Neuronal stem cell (in vitro differentiated cells): ENCODE measurements at regions not wholly inside any gene's neighbourhood (a gene's known extent, or its start where the extent isn't known, plus 50 kb on each side); places are given as distances from the start of the nearest gene placed in this dataset.
"Not testable (repeated sequence)": the region's sequence is repeated elsewhere in the genome, so short reads cannot be mapped to it uniquely, and the experiment has no call there.

Source experiments
- DNase-seq: peaks from one replicate; pipeline ENCODE4 v3.0.0-alpha.2; 2013; ENCODE audit warnings: low spot score
- H2AFZ ChIP-seq: one replicate; pipeline ENCODE4 v1.6.1; 2013; ENCODE audit warnings: mild to moderate bottlenecking, low read length, inconsistent platforms
- H2AK5ac ChIP-seq: 2 replicates; pipeline ENCODE4 v1.6.1; 2013; ENCODE audit warnings: low read depth, mild to moderate bottlenecking, inconsistent platforms, low read length, moderate library complexity, mixed read lengths
- H2BK120ac ChIP-seq: 2 replicates; pipeline ENCODE4 v1.6.1; 2013; ENCODE audit warnings: low read depth, mild to moderate bottlenecking, inconsistent platforms, low read length, moderate library complexity, mixed read lengths
- H2BK12ac ChIP-seq: one replicate; pipeline ENCODE4 v1.6.1; 2013; ENCODE audit warnings: low read length, inconsistent platforms
- H2BK15ac ChIP-seq: 2 replicates; pipeline ENCODE4 v1.6.1; 2013; ENCODE audit warnings: mild to moderate bottlenecking, low read length, inconsistent platforms, mixed read lengths
- H2BK5ac ChIP-seq: one replicate; pipeline ENCODE4 v1.6.1; 2013; ENCODE audit warnings: inconsistent platforms, mild to moderate bottlenecking, low read length, moderate library complexity
- H3K14ac ChIP-seq: one replicate; pipeline ENCODE4 v1.6.1; 2013; ENCODE audit warnings: low read length, inconsistent platforms
- H3K18ac ChIP-seq: 2 replicates; pipeline ENCODE4 v1.6.1; 2013; ENCODE audit warnings: low read length, inconsistent platforms
- H3K23ac ChIP-seq: 2 replicates; pipeline ENCODE4 v1.6.1; 2013; ENCODE audit warnings: low read depth, mild to moderate bottlenecking, mixed read lengths, low read length, inconsistent platforms; ENCODE audit not compliant: poor library complexity
- H3K27ac ChIP-seq: replicated peaks from 3 replicates; pipeline ENCODE4 v1.5.1; 2013; ENCODE audit warnings: low read length, inconsistent platforms
- H3K27me3 ChIP-seq, 3 experiments: 2 replicates each; pipeline ENCODE4 v1.6.1; 2013; ENCODE audit warnings: low read length in 3 of 3, mild to moderate bottlenecking in 2 of 3, inconsistent platforms in 1 of 3, low read depth in 1 of 3, mixed read lengths in 1 of 3, moderate library complexity in 1 of 3; ENCODE audit not compliant: control insufficient read depth in 3 of 3, insufficient read depth in 3 of 3
- H3K36me3 ChIP-seq, 2 donors: replicated peaks in 1 of 2; 2 replicates each; pipeline ENCODE4 v1.6.1; 2013; ENCODE audit warnings: low read length in 2 of 2; ENCODE audit not compliant: control insufficient read depth in 2 of 2, insufficient read depth in 2 of 2
- H3K4ac ChIP-seq: 2 replicates; pipeline ENCODE4 v1.6.1; 2013; ENCODE audit warnings: inconsistent platforms, mild to moderate bottlenecking, low read length, moderate library complexity
- H3K4me1 ChIP-seq, 2 donors: 1 replicate in 1 of 2; 2 replicates in 1 of 2; pipeline ENCODE4 v1.6.1; 2013; ENCODE audit warnings: low read length in 2 of 2, low read depth in 1 of 2; ENCODE audit not compliant: control insufficient read depth in 2 of 2, insufficient read depth in 1 of 2
- H3K4me2 ChIP-seq: one replicate; pipeline ENCODE4 v1.6.1; 2013; ENCODE audit warnings: mild to moderate bottlenecking, low read length, inconsistent platforms; ENCODE audit not compliant: insufficient read depth, poor library complexity, severe bottlenecking
- H3K4me3 ChIP-seq, 2 donors: 2 replicates each; pipeline ENCODE4 v1.5.1; 2013; ENCODE audit warnings: low read length in 2 of 2, mild to moderate bottlenecking in 2 of 2, inconsistent platforms in 1 of 2, moderate library complexity in 1 of 2
- H3K79me1 ChIP-seq: one replicate; pipeline ENCODE4 v1.6.1; 2013; ENCODE audit warnings: low read depth, mild to moderate bottlenecking, inconsistent platforms, low read length, moderate library complexity
- H3K9ac ChIP-seq: one replicate; pipeline ENCODE4 v1.6.1; 2013; ENCODE audit warnings: mild to moderate bottlenecking, low read depth, low read length, inconsistent platforms; ENCODE audit not compliant: poor library complexity
- H3K9me3 ChIP-seq, 2 donors: replicated peaks in 1 of 2; 2 replicates each; pipeline versions ENCODE3 to v1.6.1; 2013; ENCODE audit warnings: low read length in 2 of 2, mild to moderate bottlenecking in 2 of 2, inconsistent platforms in 1 of 2, low read depth in 1 of 2, mixed read lengths in 1 of 2, moderate library complexity in 1 of 2; ENCODE audit not compliant: control insufficient read depth in 2 of 2, insufficient read depth in 1 of 2
- H4K8ac ChIP-seq: one replicate; pipeline ENCODE4 v1.6.1; 2013; ENCODE audit warnings: low read depth, mild to moderate bottlenecking, inconsistent platforms, low read length, moderate library complexity
- H4K91ac ChIP-seq: one replicate; pipeline ENCODE4 v1.6.1; 2013; ENCODE audit warnings: low read length, low read depth, mild to moderate bottlenecking, inconsistent platforms; ENCODE audit not compliant: poor library complexity
- WGBS, 2 donors: extraction: QIAGEN DNeasy Blood & Tissue Kit; methylation state at CpG; one replicate each; pipeline ENCODE4 v1.1.7; 2013; ENCODE audit warnings: missing lambda C conversion rate in 2 of 2, mixed read lengths in 1 of 2; ENCODE audit not compliant: insufficient read length in 2 of 2, insufficient replicate concordance in 1 of 2; ENCODE audit errors: extremely low coverage in 2 of 2; 5-methylcytosine and 5-hydroxymethylcytosine counted together

DNA sequence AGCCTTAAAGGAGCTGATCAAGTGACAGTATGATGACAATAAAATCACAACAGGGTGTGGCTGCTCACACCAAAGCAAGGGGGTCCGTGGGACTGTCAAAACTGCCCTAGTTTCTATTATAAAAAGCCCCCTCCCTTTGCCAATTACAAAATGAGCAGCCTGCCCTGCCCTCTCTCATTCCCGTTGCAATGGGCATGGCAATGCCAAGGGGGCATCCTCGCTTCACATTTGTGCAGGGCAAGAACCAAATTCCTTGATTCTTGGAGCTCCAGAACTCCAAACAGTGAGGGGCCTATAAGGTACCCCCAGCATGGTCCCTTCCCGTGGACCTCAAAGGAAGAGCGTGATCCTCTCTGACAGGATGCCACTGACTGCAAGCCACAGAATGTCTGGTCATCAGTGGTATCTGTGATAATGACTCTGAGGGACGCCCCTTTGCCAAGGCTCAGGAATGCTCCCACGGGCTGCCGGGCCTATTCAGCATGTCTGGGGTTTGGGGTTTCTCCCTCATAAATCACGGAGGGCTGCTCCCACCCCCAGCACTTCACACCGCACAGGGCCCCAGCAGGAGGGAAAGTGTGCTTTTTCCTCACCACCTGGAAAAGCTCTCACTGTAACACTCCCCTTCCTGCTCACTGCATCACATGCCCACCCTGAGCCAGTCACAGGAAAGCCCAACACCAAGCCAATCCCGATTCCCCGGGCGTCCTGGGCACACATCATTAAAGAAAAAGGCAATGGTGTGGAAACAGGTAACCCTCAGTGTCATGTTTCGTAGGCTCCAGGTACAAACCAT lies 105.1 kb upstream of the TRPM1 start:
- no peak overlapping the region for H3K9ac ChIP-seq
- H3K23ac ChIP-seq: no peak overlapping the region
- peaks cover 0 to 2% of the 10 kb centered on the region in 2 donors for H3K9me3 ChIP-seq
- H3K4me2 ChIP-seq: no peak overlapping the region
- no peak overlapping the region for H2AK5ac ChIP-seq
- H4K8ac ChIP-seq: no peak overlapping the region
- no peaks in the 10 kb centered on the region for H3K79me1 ChIP-seq
- no peak overlapping the region for H2BK120ac ChIP-seq
- peaks cover 0 to 5% (median 0%) of the 10 kb centered on the region in 3 experiments for H3K27me3 ChIP-seq
- no peak overlapping the region for H3K14ac ChIP-seq
- no peak overlapping the region for H2BK12ac ChIP-seq
- H3K36me3 ChIP-seq: no peaks in the 10 kb centered on the region
- no peak overlapping the region for H3K27ac ChIP-seq
- H2AFZ ChIP-seq: no peak overlapping the region
- H3K4me1 ChIP-seq: no peaks in the 10 kb centered on the region
- no CpG with 5 or more reads among the region's 14 CpGs for WGBS, 2 donors
- no peak overlapping the region for H3K4me3 ChIP-seq
- no peak overlapping the region for H3K4ac ChIP-seq
- no peak overlapping the region for H4K91ac ChIP-seq
- no peak overlapping the region for H2BK15ac ChIP-seq
- peak overlapping the region; percentile 11 for H3K18ac ChIP-seq
- no peak overlapping the region for H2BK5ac ChIP-seq
- no peak for DNase-seq

DNA sequence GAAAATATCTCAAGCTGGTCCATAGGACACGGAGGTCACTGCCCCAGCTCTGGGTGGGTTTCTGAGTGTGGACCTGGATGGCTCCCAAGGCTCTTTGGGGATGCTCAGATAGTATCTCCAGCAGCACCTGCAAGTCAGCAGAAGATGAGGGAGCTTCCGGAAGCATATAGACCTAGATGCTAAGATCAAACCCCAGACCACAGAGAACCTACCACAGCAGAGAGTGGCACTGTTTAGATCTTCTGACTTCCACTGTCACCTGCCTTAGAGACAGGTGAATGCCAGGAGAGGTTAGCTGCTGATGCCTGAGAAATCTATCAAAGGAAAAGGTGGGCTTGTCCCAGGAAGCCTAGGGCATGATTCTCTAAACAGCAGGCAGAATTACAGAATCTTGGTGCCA lies 105.7 kb upstream of the TRPM1 start:
- Histone ChIP-seq H3K36me3 (no peaks in the 10 kb centered on the region), H3K9ac (no peak overlapping the region), H3K23ac (no peak overlapping the region), H3K79me1 (no peaks in the 10 kb centered on the region), H2BK5ac (no peak overlapping the region), H2AFZ (no peak overlapping the region), H3K4me2 (no peak overlapping the region), H2BK120ac (no peak overlapping the region), H2AK5ac (no peak overlapping the region), H4K8ac (no peak overlapping the region), H3K9me3 (peaks cover 0 to 2% of the 10 kb centered on the region in 2 donors), H2BK15ac (no peak overlapping the region), H3K4me1 (no peaks in the 10 kb centered on the region), H3K18ac (no peak overlapping the region), H2BK12ac (no peak overlapping the region), H3K27me3 (peaks cover 0 to 5% (median 0%) of the 10 kb centered on the region in 3 experiments), H3K27ac (no peak overlapping the region), H3K14ac (no peak overlapping the region), H3K4me3 (no peak overlapping the region), H4K91ac (no peak overlapping the region), H3K4ac (no peak overlapping the region)
- no peak for DNase-seq
- no CpG with 5 or more reads among the region's 2 CpGs for WGBS, 2 donors

DNA sequence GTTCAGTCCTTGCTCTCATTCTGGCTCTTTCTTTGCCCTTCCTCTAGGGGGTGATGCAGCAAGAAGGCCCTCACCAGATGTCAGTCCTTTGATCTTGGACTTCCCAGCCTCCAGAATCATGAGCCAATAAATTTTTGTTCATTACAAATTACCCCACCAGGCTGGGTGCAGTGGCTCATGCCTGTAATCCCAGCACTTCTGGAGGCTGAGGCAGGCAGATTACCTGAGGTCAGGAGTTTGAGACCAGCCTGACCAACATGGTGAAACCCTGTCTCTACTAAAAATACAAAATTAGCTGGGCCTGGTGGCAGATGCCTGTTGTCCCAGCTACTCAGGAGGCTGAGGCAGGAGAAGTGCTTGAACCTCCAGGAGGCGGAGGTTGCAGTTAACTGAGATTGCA lies 106.3 kb upstream of the TRPM1 start:
- H3K14ac ChIP-seq, H3K36me3 ChIP-seq, DNase-seq, H3K4me3 ChIP-seq, H3K4me2 ChIP-seq, H3K9ac ChIP-seq, H3K4me1 ChIP-seq, H2BK15ac ChIP-seq, H2BK120ac ChIP-seq, H3K4ac ChIP-seq, H2AK5ac ChIP-seq, H3K27ac ChIP-seq, H4K8ac ChIP-seq, H2BK5ac ChIP-seq, H3K23ac ChIP-seq, H3K9me3 ChIP-seq, H4K91ac ChIP-seq, H3K18ac ChIP-seq, H3K79me1 ChIP-seq, H2AFZ ChIP-seq, H2BK12ac ChIP-seq, H3K27me3 ChIP-seq: not testable (repeated sequence)
- WGBS, 2 donors: no CpG with 5 or more reads among the region's 1 CpG

DNA sequence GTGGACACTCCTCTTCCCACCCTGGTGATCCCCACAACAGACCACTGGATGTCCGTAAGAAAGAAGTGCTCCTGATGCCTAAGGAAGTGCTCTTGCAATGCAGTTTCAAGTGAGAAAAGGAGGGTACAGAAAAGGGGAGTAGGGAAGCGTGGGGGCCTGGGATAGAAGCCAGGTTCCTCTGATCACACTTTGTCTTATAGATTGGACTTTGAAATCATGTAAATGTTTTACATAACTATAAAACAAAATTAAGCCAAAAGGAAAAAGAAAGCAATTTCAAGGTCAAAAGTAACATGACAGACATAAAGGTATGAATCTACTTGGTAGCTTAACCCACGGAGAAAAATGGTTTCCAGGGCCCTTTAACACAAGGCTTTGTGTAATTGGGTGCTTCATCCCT lies 107.3 kb upstream of the TRPM1 start:
- H2BK15ac ChIP-seq: no peak overlapping the region
- no CpG with 5 or more reads among the region's 3 CpGs for WGBS, 2 donors

More for the DNA sequence above, 107.3 kb upstream of the TRPM1 start:
- Histone ChIP-seq H3K4me1 (no peaks in the 10 kb centered on the region), H2AK5ac (no peak overlapping the region), H3K14ac (no peak overlapping the region), H4K8ac (no peak overlapping the region), H3K27ac (no peak overlapping the region), H3K23ac (no peak overlapping the region), H3K79me1 (no peaks in the 10 kb centered on the region), H4K91ac (no peak overlapping the region), H3K4me3 (no peak overlapping the region), H2BK120ac (no peak overlapping the region), H3K4ac (no peak overlapping the region), H2BK5ac (no peak overlapping the region), H3K4me2 (no peak overlapping the region), H2BK12ac (no peak overlapping the region), H3K18ac (no peak overlapping the region), H2AFZ (no peak overlapping the region), H3K36me3 (no peaks in the 10 kb centered on the region), H3K27me3 (peaks cover 0 to 9% (median 0%) of the 10 kb centered on the region in 3 experiments), H3K9ac (no peak overlapping the region), H3K9me3 (peaks cover 0 to 2% of the 10 kb centered on the region in 2 donors)
- DNase-seq: no peak
